HFFc6 (cell line): ENCODE measurements at regions not wholly inside any gene's neighbourhood (a gene's known extent, or its start where the extent isn't known, plus 50 kb on each side); places are given as distances from the start of the nearest gene placed in this dataset.

Experiments used
- DNase-seq: peaks from one replicate; pipeline ENCODE4 v3.0.0-alpha.2; 2018
- H3K27ac Mint-ChIP-seq: 2 replicates; pipeline ENCODE4 v1.8.0; 2020; ENCODE audit warnings: mild to moderate bottlenecking, mixed read lengths
- H3K27me3 Mint-ChIP-seq: 2 replicates; pipeline ENCODE4 v1.8.0; 2021; ENCODE audit warnings: mild to moderate bottlenecking, moderate library complexity, mixed read lengths; ENCODE audit not compliant: insufficient read depth
- H3K36me3 Mint-ChIP-seq: 2 replicates; pipeline ENCODE4 v1.8.0; 2021; ENCODE audit warnings: low read depth, mixed read lengths
- H3K4me1 Mint-ChIP-seq: 2 replicates; pipeline ENCODE4 v1.8.0; 2020; ENCODE audit warnings: low read depth, mixed read lengths
- H3K4me3 Mint-ChIP-seq: 2 replicates; pipeline ENCODE4 v1.8.0; 2020; ENCODE audit warnings: mild to moderate bottlenecking, moderate library complexity, mixed read lengths
- H3K9me3 Mint-ChIP-seq: 2 replicates; pipeline ENCODE4 v1.8.0; 2020; ENCODE audit warnings: mild to moderate bottlenecking, mixed read lengths
- TF ChIP-seq, protein P1 (sequence below): fragments of 200-600 bp; sonication (generic); IDR thresholded peaks from 2 replicates; pipeline ENCODE4 v1.5.0; 2021; ENCODE audit warnings: antibody characterized with exemption, mild to moderate bottlenecking

DNA sequence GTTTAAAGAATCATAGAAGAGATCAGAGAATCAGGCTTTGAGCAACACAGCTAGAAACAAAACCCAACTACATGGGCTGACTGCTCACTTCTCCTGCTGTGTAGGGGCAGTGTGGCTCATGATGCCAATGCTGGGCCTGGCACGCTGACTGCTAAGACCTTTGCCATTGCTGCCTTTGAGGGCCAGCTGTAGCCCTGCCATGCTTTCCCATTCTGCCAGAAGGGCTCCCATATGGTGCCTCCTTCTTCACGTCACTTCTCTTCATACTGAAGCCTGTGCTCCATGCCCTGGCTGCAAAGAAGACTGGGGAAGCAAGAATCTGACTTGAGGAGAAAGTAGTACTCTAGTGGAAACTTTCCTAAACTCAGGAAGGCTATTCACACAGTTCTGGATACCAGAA, 232.9 kb downstream of the UTP18 start:
- H3K9me3 Mint-ChIP-seq, result peaks cover 46% of the 10 kb centered on the region
- H3K36me3 Mint-ChIP-seq, result no peaks in the 10 kb centered on the region
- no peak overlapping the region for H3K4me3 Mint-ChIP-seq
- no peak for DNase-seq
- H3K27me3 Mint-ChIP-seq, result no peaks in the 10 kb centered on the region
- H3K27ac Mint-ChIP-seq, result no peak overlapping the region
- no peaks in the 10 kb centered on the region for H3K4me1 Mint-ChIP-seq
- TF ChIP-seq, protein P1, sequence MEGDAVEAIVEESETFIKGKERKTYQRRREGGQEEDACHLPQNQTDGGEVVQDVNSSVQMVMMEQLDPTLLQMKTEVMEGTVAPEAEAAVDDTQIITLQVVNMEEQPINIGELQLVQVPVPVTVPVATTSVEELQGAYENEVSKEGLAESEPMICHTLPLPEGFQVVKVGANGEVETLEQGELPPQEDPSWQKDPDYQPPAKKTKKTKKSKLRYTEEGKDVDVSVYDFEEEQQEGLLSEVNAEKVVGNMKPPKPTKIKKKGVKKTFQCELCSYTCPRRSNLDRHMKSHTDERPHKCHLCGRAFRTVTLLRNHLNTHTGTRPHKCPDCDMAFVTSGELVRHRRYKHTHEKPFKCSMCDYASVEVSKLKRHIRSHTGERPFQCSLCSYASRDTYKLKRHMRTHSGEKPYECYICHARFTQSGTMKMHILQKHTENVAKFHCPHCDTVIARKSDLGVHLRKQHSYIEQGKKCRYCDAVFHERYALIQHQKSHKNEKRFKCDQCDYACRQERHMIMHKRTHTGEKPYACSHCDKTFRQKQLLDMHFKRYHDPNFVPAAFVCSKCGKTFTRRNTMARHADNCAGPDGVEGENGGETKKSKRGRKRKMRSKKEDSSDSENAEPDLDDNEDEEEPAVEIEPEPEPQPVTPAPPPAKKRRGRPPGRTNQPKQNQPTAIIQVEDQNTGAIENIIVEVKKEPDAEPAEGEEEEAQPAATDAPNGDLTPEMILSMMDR, result no peak

DNA sequence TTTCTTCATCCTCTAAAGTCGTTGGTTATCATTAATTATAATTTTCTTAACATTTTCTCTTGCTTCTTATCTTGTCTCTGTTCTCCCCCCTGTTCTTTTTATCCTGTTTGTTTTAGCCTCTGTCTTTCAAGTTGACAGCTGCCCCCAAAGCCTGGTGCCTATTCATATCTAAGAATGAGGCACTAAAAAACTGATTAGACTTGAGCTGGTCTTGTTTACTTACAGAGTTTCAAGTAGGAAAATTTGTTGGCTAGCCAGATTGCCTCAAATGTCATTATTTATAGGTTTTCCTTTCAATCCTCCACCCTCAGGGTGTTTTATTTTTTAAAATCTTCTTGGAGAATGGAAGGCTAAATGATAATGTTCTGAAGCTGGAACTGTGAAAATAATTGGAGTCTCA, 236.0 kb downstream of the UTP18 start:
- no peak for DNase-seq
- H3K36me3 Mint-ChIP-seq, result no peaks in the 10 kb centered on the region

DNA sequence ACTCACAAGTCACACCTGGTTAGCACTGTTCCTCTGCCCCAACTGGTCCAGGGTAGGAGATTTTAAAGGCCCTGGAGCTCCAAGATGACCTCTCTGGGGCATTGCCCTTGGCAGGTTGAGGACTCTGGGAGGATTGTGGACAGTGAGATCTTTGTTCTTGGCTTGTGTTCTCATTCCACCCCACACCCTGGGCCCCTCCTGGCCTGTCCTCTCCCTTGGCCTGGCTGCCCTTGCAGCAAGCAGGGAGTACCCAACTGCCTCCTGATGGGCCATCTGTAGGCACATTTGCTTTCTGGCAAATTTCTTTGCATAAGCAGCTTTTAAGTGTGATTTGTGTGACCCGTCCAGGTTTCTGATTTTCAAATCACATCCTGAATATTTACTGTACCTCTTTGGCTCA, 239.6 kb downstream of the UTP18 start:
- H3K27ac Mint-ChIP-seq, result no peak overlapping the region
- DNase-seq, result no peak
- H3K4me1 Mint-ChIP-seq, result no peaks in the 10 kb centered on the region
- H3K27me3 Mint-ChIP-seq, result no peaks in the 10 kb centered on the region; the same call in 1 of the 2 replicates
- H3K36me3 Mint-ChIP-seq, result no peaks in the 10 kb centered on the region
- TF ChIP-seq, protein P1, result no peak
- peaks cover 51% of the 10 kb centered on the region for H3K9me3 Mint-ChIP-seq
- H3K4me3 Mint-ChIP-seq, result no peak overlapping the region

More for the DNA sequence above, 236.0 kb downstream of the UTP18 start:
- H3K9me3 Mint-ChIP-seq, result peaks cover 55% of the 10 kb centered on the region
- no peaks in the 10 kb centered on the region; the same call in 1 of the 2 replicates for H3K27me3 Mint-ChIP-seq
- H3K27ac Mint-ChIP-seq, result no peak overlapping the region
- TF ChIP-seq, protein P1, result no peak
- H3K4me1 Mint-ChIP-seq, result no peaks in the 10 kb centered on the region
- H3K4me3 Mint-ChIP-seq, result no peak overlapping the region

DNA sequence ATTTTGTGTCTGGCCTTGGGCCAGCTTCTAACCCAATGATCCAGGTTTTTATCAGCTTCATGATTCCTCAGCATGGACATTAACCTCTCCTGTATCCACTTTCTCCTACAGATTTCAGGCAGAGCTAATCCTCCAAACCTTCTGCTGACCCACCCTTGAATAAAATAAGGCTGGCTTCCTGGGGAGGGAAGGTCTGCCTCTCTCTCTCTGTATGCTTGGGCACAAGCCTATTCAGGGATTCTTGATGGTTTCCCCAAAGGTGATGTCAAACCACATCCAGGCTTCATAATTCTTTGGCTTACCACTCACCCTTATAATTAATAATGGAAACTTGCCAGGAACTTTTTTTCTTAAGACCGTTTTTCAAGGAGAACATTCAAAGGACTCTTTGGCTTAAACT, 240.1 kb downstream of the UTP18 start:
- Mint-ChIP-seq H3K9me3 (peaks cover 50% of the 10 kb centered on the region), H3K27me3 (no peaks in the 10 kb centered on the region; the same call in 1 of the 2 replicates), H3K4me3 (no peak overlapping the region), H3K4me1 (no peaks in the 10 kb centered on the region), H3K27ac (no peak overlapping the region), H3K36me3 (no peaks in the 10 kb centered on the region)
- no peak for DNase-seq
- TF ChIP-seq, protein P1, result no peak

DNA sequence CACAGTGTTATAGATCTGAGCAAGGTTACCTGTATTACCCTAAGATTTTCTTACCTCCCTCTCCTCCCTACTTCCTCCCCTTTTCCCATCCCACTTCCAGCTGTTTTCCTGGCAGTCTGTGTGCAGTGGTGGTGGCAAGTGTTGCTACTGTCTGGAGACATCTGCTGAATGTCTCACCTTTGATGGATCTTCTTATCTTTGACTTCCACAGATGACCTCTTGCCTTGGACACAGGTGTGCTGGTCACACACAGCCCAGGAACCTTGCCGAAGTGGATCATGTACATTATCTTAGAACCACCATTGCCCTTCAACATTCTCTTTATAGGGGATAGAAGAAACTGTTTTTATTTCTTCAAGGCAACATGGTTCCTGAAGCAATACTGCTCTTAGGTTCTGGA, 245.1 kb downstream of the UTP18 start:
- no peaks in the 10 kb centered on the region for H3K4me1 Mint-ChIP-seq
- no peaks in the 10 kb centered on the region for H3K27me3 Mint-ChIP-seq
- H3K9me3 Mint-ChIP-seq, result peaks cover 51% of the 10 kb centered on the region
- H3K4me3 Mint-ChIP-seq, result no peak overlapping the region
- H3K27ac Mint-ChIP-seq, result no peak overlapping the region
- no peaks in the 10 kb centered on the region for H3K36me3 Mint-ChIP-seq
- TF ChIP-seq, protein P1, result no peak
- no peak for DNase-seq

DNA sequence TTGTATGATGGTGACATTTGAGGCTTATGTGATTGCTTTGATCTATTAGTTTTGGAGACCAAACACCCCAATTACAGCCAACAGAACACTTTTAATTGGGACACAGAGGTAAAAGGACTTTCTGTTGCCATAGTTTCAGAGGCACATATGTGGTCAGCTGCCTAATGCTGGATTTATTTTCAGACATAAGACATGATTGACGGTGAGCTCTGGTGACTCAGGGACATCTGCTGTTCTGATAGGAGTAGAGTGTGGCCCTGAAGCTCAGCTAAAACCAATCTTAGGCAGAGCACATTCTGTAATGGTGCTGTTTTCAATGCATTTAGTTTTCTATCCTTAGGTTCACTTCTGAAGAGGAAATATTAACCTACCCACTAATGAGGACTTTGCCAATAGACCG, 247.1 kb downstream of the UTP18 start:
- TF ChIP-seq, protein P1, result no peak
- Mint-ChIP-seq H3K4me3 (no peak overlapping the region), H3K27me3 (no peaks in the 10 kb centered on the region), H3K36me3 (no peaks in the 10 kb centered on the region), H3K27ac (no peak overlapping the region), H3K4me1 (no peaks in the 10 kb centered on the region), H3K9me3 (peaks cover 36% of the 10 kb centered on the region)
- no peak for DNase-seq
